KMS-11 (cell line): ENCODE measurements at regions not wholly inside any gene's neighbourhood (a gene's known extent, or its start where the extent isn't known, plus 50 kb on each side); places are given as distances from the start of the nearest gene placed in this dataset.

Source experiments
- H2AFZ ChIP-seq: fragments of 200-600 bp; sonication (generic); 2 replicates; pipeline ENCODE4 v1.6.1; 2016; ENCODE audit warnings: antibody characterized with exemption, mixed run types, low read depth
- H3K27ac ChIP-seq: fragments of 200-600 bp; sonication (generic); 2 replicates; pipeline ENCODE4 v1.6.1; 2016; ENCODE audit warnings: mild to moderate bottlenecking, mixed run types
- H3K27me3 ChIP-seq: fragments of 200-600 bp; sonication (generic); 2 replicates; pipeline ENCODE4 v1.6.1; 2017; ENCODE audit warnings: mild to moderate bottlenecking, low read depth, mixed run types, moderate library complexity; ENCODE audit not compliant: insufficient read depth
- H3K36me3 ChIP-seq: fragments of 200-600 bp; sonication (generic); 2 replicates; pipeline ENCODE4 v1.6.1; 2017; ENCODE audit warnings: mild to moderate bottlenecking, mixed run types; ENCODE audit not compliant: insufficient read depth
- H3K4me1 ChIP-seq: fragments of 200-600 bp; sonication (generic); 2 replicates; pipeline ENCODE4 v1.6.1; 2016; ENCODE audit warnings: mild to moderate bottlenecking, low read depth, mixed run types; ENCODE audit not compliant: poor library complexity, severe bottlenecking
- H3K4me2 ChIP-seq: fragments of 200-600 bp; sonication (generic); 2 replicates; pipeline ENCODE4 v1.7.0; 2016; ENCODE audit warnings: mild to moderate bottlenecking, mixed run types
- H3K4me3 ChIP-seq: fragments of 200-600 bp; sonication (generic); IDR thresholded peaks from 2 replicates; pipeline ENCODE4 v1.6.1; 2017; ENCODE audit warnings: low read depth, low read length, mixed read lengths; ENCODE audit not compliant: insufficient read depth
- H3K79me2 ChIP-seq: fragments of 200-600 bp; sonication (generic); 2 replicates; pipeline ENCODE4 v1.6.1; 2016; ENCODE audit warnings: low read depth, mixed run types; ENCODE audit not compliant: insufficient read depth
- H3K9ac ChIP-seq: fragments of 200-600 bp; sonication (generic); 2 replicates; pipeline ENCODE4 v1.6.1; 2016; ENCODE audit warnings: mild to moderate bottlenecking, mixed run types
- H4K20me1 ChIP-seq: fragments of 200-600 bp; sonication (generic); 2 replicates; pipeline ENCODE4 v1.6.1; 2016; ENCODE audit warnings: mild to moderate bottlenecking, mixed run types; ENCODE audit not compliant: insufficient read depth
- CTCF ChIP-seq: fragments of 200-600 bp; sonication (generic); conservative IDR thresholded peaks from 2 replicates; pipeline ENCODE4 v1.6.1; 2017; ENCODE audit warnings: low read depth, mild to moderate bottlenecking, antibody characterized with exemption, low read length, moderate library complexity, mixed read lengths

DNA sequence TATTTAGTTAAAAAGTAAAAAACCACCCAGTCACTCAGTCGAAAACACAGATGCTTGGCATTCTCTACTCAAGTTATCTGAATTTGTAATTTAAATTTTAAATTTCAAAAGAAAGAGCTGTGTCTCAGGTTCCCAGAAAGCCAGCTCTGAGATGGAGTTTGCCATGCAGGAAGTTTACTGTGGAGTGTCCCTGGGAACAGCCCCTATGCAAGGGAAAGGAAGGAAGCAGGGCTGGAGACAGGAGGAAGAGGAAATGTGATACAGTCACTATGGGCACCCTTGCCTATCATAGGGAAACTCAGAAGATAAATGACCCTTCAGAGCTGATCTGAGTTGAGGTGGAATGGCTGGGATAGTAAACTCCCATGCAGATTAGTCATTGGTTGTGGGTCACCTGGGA, 408.8 kb upstream of the ACTBL2 start:
- Histone ChIP-seq H3K27ac (no peak overlapping the region), H4K20me1 (no peaks in the 10 kb centered on the region), H3K4me2 (no peak overlapping the region), H3K27me3 (no peaks in the 10 kb centered on the region), H3K36me3 (no peaks in the 10 kb centered on the region), H2AFZ (no peak overlapping the region), H3K79me2 (no peaks in the 10 kb centered on the region), H3K9ac (no peak overlapping the region), H3K4me1 (no peaks in the 10 kb centered on the region), H3K4me3 (no peak overlapping the region)
- TF ChIP-seq CTCF = no peak

GRCh38 chr5:57889558-57889957, 406.9 kb upstream of the ACTBL2 start:
- no peak overlapping the region for H3K4me2 ChIP-seq

GRCh38 chr5:57887851-57888621, 405.4 kb upstream of the ACTBL2 start:
- peak; percentile 34; the same call in 1 of the 2 replicates for TF ChIP-seq CTCF
- Histone ChIP-seq H3K9ac (no peak overlapping the region), H3K4me1 (no peaks in the 10 kb centered on the region), H4K20me1 (no peaks in the 10 kb centered on the region), H3K27me3 (no peaks in the 10 kb centered on the region), H3K4me3 (no peak overlapping the region), H3K36me3 (no peaks in the 10 kb centered on the region), H3K4me2 (no peak overlapping the region), H3K79me2 (no peaks in the 10 kb centered on the region), H2AFZ (no peak overlapping the region), H3K27ac (no peak overlapping the region)

More at GRCh38 chr5:57889558-57889957, 406.9 kb upstream of the ACTBL2 start:
- Histone ChIP-seq H3K79me2 (no peaks in the 10 kb centered on the region), H3K4me1 (no peaks in the 10 kb centered on the region), H3K36me3 (no peaks in the 10 kb centered on the region), H3K27me3 (no peaks in the 10 kb centered on the region), H3K27ac (no peak overlapping the region), H4K20me1 (no peaks in the 10 kb centered on the region), H3K9ac (no peak overlapping the region), H3K4me3 (no peak overlapping the region), H2AFZ (no peak overlapping the region)
- TF ChIP-seq CTCF = no peak

DNA sequence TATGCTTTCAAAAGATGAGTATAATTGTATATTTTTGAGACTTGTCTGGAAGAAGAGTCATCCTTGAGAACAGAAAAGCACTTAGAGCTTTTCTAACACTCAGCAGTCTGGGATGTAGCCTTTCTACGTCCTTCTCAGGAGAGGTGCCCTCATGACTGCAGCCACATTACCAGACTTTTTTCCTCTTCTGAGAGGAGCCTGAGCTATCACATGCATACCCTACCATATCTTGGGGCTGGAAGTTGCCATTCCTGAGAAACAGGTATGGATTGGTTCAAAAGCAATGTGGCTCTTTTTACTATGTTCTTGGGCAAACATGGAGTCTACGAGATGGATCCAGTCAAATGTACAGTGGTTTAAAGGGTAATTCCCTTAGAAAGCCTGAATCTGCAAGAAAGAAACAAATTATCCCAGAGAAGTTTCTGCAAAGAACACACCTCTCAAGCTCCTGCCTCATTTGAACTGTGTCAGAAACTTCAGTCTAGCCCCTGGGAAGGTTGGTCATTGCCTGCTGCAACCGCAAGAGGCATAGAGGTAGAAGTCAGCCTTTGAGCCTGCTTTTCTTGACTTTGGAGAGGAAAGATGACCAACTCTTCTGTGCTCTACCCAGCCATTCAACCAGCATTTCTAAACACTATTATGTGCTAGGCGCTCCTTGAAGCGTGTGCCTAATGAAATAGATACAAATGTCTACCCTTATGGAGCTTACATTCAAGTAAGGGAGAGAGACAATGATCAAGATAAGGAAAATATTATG, 401.9 kb upstream of the ACTBL2 start:
- Histone ChIP-seq H3K27ac (no peak overlapping the region), H4K20me1 (no peaks in the 10 kb centered on the region), H3K9ac (no peak overlapping the region), H2AFZ (no peak overlapping the region), H3K4me1 (no peaks in the 10 kb centered on the region), H3K4me2 (no peak overlapping the region), H3K36me3 (no peaks in the 10 kb centered on the region), H3K4me3 (no peak overlapping the region), H3K27me3 (no peaks in the 10 kb centered on the region), H3K79me2 (no peaks in the 10 kb centered on the region)
- TF ChIP-seq CTCF = no peak
